PFSK-1 (cell line): ENCODE measurements at regions not wholly inside any gene's neighbourhood (a gene's known extent, or its start where the extent isn't known, plus 50 kb on each side); places are given as distances from the start of the nearest gene placed in this dataset.

Source experiments
- FOXP2 ChIP-seq: optimal IDR thresholded peaks from 2 replicates; pipeline ENCODE3; 2011; ENCODE audit warnings: borderline replicate concordance, control low read depth, inconsistent platforms; ENCODE audit not compliant: insufficient read depth; ENCODE audit errors: extremely low read length, extremely low read depth
- POLR2AphosphoS5 ChIP-seq: IDR thresholded peaks from 2 replicates; pipeline ENCODE4 v1.6.1; 2012; ENCODE audit warnings: low read depth, mild to moderate bottlenecking, control low read depth, low read length, moderate library complexity
- TAF1 ChIP-seq: IDR thresholded peaks from 2 replicates; pipeline ENCODE4 v1.6.1; 2012; ENCODE audit warnings: low read length, control low read depth, borderline replicate concordance; ENCODE audit not compliant: insufficient read depth
- TF ChIP-seq, protein P1 (sequence below), 2 experiments: IDR thresholded peaks; 2 replicates each; pipeline versions ENCODE4 v1.6.1 to v1.8.0; 2011 to 2012; ENCODE audit warnings: low read depth in 2 of 2, low read length in 2 of 2, control low read depth in 1 of 2, inconsistent platforms in 1 of 2, mild to moderate bottlenecking in 1 of 2, moderate library complexity in 1 of 2; ENCODE audit not compliant: insufficient read depth in 1 of 2

DNA sequence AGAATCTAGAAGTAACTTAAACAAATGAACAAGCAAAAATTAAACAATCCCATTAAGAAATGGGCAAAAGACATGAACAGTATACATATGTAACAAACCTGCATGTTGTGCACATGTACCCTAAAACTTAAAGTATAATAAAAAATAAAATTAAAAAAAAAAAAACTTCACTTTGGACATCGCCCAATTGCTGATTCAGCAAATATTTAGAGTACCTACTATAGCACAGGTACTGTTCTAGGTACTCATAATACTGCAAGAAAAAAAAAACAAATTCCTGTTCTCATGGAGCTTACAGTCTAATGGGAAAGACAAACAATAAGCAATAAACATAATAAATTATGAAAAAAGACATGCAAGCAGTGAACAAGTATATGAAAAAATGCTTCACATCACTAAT is 501.5 kb upstream of the HS3ST5 start:
- TF ChIP-seq TAF1 (no peak), POLR2AphosphoS5 (no peak), FOXP2 (no peak)
- TF ChIP-seq, protein P1, sequence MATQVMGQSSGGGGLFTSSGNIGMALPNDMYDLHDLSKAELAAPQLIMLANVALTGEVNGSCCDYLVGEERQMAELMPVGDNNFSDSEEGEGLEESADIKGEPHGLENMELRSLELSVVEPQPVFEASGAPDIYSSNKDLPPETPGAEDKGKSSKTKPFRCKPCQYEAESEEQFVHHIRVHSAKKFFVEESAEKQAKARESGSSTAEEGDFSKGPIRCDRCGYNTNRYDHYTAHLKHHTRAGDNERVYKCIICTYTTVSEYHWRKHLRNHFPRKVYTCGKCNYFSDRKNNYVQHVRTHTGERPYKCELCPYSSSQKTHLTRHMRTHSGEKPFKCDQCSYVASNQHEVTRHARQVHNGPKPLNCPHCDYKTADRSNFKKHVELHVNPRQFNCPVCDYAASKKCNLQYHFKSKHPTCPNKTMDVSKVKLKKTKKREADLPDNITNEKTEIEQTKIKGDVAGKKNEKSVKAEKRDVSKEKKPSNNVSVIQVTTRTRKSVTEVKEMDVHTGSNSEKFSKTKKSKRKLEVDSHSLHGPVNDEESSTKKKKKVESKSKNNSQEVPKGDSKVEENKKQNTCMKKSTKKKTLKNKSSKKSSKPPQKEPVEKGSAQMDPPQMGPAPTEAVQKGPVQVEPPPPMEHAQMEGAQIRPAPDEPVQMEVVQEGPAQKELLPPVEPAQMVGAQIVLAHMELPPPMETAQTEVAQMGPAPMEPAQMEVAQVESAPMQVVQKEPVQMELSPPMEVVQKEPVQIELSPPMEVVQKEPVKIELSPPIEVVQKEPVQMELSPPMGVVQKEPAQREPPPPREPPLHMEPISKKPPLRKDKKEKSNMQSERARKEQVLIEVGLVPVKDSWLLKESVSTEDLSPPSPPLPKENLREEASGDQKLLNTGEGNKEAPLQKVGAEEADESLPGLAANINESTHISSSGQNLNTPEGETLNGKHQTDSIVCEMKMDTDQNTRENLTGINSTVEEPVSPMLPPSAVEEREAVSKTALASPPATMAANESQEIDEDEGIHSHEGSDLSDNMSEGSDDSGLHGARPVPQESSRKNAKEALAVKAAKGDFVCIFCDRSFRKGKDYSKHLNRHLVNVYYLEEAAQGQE (IDR thresholded peaks at IDR 0.05; ENCODE audit: insufficient read depth in 1 of 2, low read depth in 2 of 2, low read length in 2 of 2) = no peak
